Posterior cingulate gyrus (tissue), 11 donors: ENCODE measurements at regions not wholly inside any gene's neighbourhood (a gene's known extent, or its start where the extent isn't known, plus 50 kb on each side); places are given as distances from the start of the nearest gene placed in this dataset.
"Not testable (repeated sequence)": the region's sequence is repeated elsewhere in the genome, so short reads cannot be mapped to it uniquely, and the experiment has no call there.

Experiments
- DNase-seq, 10 donors: peaks; one replicate each; pipeline versions ENCODE4 v3.0.0 to v3.0.0-alpha.2; 2020 to 2021; ENCODE audit warnings: mixed read lengths in 3 of 10
- intact Hi-C: fragments of 100-400 bp; cut with DNase I; formaldehyde crosslinking; loops from one replicate; pipeline ENCODE4 v1.15.1; 2023

- intact Hi-C loops = loop anchor here (10.0 kb wide), 2 partner anchors 293 to 497 kb away; partner anchors contain the start of genes SBDS, TPST1 and TYW1
- no peak for DNase-seq
These were observed 131.3 kb upstream of the KCTD7 start for GRCh38 chr7:66497346-66497745.

GRCh38 chr7:66500087-66500486 lies 128.6 kb upstream of the KCTD7 start:
- intact Hi-C loops = no loop called here
- peak in 2 of 10 donors; percentile 42 to 70 for DNase-seq

- intact Hi-C loops = no loop called here
- peak in 2 of 10 donors; percentile 1 to 47 for DNase-seq
These were observed 126.2 kb upstream of the KCTD7 start for GRCh38 chr7:66502230-66503035.

DNA sequence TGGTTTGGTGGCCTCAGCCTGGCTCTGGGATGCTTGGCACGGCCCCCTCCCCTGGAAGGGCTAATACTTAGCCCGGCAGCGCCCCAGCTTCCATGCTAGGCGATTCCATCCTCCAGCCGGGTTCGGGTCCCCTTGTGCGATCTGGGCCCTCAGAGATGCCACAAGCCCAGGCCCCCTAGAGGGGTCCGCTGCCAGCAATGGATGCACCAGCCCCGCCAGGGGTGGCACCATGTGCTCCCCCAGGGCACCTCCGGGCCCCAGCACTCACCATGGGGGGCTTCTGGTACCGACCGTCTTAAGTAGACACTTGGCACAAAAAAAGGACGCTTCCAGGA lies 125.7 kb upstream of the KCTD7 start:
- peak in 2 of 10 donors; percentile 63 to 70 for DNase-seq

DNA sequence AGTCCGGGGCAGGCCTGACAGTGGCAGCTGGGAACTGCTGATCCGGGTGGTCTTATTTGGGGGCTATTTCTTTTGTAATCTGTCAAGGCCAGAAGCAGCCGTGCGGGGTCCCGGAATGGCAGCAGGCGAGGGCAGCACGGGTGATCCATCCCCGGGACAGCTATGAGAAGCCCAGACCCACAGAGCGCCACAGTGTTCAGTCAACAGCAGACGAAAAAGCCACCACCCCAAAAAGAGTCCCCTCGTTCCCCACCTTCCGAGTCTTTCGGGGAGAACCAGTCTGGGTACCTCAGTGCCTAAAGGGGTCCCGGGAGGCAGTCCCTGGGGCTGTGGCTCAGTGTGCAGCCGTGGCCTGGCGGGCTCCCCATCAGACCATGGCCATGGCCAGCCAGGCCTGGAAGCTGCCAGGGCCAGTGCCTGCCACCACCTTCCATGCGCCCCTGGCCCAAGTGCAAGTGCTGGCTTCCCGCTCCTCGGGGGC lies 125.1 kb upstream of the KCTD7 start:
- peak in 2 of 10 donors; percentile 75 to 78 for DNase-seq
- intact Hi-C loops = no loop called here

More for the DNA sequence above, 125.7 kb upstream of the KCTD7 start:
- intact Hi-C loops = no loop called here

DNA sequence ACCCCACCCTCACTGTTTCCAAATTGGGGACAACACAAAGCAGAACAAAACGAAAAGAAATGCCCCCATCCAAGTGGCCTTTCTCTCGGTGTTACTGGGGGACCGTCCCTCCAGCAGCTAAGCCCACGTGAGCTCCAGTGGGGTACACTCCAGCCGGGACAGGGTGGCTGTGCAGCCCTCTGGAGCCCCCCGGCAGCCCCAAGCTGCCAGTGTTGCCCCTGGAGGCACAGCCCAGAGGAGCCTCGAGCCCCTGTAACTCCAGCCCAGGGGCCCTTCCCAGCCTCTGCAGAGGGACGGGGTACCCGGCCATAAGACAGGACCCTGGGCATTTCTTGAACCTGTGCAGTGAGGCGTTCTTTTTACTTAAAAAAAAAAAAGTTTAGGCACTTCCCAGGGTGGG lies 124.5 kb upstream of the KCTD7 start:
- peak in 2 of 10 donors; percentile 46 to 51 for DNase-seq
- intact Hi-C loops = no loop called here

DNA sequence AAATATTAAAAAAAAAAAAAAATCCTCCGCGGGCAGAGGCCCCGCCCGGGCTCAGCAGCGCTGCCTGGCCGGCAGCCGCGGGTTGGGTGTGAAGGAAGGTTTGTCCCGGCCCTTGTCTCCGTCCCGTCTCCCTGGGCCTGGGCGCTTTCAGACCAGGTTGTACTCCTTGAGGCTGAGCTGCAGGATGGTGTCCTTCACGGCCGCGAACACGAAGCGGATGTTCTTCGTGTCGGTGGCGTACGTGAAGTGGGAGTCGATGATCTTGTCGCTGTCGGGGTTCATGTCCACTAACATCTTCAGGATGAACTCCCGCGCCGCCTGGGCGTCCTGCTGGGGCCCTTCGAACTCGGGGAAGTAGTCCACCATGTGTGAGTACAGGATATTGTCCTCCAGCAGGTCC lies 123.7 kb upstream of the KCTD7 start:
- peak in 2 of 10 donors; percentile 78 to 81 for DNase-seq
- intact Hi-C loops = no loop called here

DNA sequence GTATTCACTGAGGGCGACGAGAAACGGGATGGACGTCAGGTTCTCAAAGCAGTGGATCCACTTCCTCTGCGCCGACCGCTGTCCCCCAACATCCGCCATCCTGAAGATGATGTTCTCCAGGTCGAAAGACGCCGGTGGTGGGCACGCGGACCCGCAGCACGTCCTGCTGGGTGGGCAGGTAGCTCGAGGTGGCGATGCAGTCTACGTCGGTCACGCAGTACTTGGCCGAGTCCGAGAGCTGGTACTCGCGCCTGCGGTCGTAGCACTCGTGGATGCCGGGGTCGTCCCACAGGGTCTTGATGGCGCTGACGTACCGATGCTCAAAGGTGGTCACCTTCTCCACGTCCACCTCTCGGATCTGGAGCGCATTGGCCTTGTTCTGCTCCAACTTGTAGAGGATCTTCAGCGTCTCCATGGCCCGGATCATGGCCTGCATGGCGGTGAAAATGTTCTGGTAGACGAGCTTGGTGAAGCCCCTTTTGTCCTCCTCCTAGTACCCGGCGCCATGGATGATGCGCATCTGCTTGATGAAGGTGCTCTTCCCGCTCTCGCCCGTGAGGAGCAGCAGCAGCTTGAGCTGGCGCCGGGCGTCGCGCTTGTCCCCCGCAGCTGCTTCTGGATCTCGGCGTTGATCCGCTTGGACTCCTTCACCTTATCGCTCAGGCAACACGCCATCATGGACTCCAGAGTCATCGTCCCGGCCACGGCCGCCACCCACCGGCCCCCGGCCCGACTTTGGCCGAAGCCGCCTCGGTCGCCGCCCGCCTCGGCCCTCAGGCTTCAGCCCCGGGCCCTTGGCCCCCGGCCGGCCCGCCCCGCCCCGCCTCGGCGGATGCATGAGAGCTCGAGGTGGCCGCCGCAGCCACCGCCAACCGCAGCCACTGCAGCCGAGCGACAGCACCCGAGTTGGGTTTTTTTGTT lies 122.9 kb upstream of the KCTD7 start:
- intact Hi-C loops = no loop called here
- DNase-seq = peak in 3 of 10 donors; percentile 27 to 82 (median 82)

DNA sequence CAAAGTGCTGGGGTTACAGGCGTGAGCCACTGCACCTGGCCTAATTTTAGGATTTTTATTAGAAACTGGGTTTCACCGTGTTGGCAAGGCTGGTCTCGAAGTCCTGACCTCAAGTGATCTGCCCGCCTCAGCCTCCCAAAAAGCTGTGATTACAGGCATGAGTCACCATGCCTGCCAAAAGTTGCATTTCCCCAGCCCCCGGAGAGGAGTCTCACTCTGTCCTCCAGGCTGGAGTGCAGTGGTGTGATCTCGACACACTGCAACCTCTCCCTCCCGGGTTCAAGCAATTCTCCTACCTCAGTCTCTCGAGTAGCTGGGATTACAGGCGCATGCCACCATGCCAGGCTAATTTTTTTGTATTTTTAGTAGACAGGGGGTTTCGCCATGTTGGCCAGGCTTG lies 122.0 kb upstream of the KCTD7 start:
- intact Hi-C loops = not testable (repeated sequence)
- DNase-seq = peak in 2 of 10 donors; percentile 38 to 62

DNA sequence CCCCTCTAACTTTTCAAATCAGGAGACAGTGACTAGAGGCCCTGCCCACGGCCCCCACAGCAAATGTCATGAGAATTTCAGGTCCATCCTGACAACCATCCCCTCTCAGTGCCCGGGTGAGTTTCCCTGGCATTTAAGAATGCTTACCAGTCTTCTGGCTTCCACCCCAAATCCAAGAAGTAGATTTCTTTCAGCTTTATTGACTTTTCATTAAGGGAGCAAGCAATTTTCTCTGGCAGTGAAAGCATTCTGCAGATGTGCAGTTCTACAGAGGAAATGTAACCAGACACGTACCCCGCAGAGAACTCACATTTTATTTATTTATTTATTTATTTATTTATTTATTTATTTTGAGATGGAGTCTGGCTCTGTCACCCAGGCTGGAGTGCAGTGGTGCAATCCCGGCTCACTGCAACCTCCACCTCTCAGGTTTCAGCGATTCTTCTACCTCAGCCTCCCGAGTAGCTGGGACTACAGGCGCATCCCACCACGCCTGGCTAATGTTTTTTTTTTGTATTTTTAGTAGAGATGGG lies 120.9 kb upstream of the KCTD7 start:
- peak in 2 of 10 donors; percentile 24 to 47 for DNase-seq
- intact Hi-C loops = no loop called here

DNA sequence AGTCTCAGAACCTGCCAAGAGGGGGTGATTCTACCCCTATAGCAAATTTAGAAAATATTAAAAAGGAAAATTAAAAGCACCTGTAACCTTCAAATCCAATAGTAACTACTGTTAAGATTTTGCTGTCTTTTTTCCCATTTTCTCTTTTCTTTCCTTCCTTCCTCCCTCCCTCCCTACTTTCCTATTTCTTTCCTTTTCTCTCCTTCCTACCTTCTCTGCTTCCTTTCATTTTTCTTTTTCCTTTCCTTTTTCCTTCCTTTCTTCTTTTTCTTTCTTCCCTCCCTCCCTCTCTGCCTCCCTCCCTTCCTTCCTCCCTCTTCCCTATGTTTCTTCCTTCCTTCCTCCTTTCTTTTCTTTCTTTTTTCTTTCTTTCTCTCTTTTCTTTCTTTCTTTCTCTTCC lies 120.2 kb upstream of the KCTD7 start:
- intact Hi-C loops = no loop called here
- no peak for DNase-seq

- intact Hi-C loops = no loop called here
These were observed 114.6 kb upstream of the KCTD7 start for GRCh38 chr7:66514050-66514449.

DNA sequence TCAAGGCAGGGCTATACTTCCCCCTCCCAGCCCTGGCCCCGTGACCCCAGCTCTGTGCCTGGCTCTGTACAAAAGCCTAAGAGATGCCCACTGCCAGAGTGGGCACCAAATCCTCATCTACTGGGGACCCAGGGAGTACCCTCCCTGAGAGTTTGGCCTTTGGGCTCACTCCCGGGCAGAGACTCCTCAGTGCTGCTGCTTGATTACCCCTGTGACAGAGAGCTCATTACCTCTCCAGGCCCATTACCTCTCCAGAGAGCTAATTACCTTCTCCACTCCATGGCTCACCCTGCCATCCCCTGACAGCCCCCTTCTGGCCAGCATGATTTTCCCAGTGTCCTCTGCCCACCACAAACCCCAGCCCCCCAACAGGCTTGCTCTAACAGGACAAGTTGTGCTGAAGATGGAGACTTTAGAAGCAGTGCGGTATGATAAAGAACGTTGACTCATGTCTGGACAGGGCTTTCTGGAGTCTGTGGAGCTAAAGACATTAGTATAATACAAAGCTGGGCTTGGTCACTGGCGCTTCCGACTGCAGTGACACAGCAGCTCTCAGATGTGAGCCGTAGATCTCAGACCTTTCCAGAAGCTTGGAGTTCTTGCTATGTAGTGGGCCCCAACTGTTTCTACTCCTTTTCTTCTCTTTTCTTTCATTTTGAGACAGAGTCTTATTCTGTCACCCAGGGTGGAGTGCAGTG lies 111.3 kb upstream of the KCTD7 start:
- peak in 1 of 10 donors; percentile 53 for DNase-seq
- intact Hi-C loops = no loop called here

More at GRCh38 chr7:66514050-66514449, 114.6 kb upstream of the KCTD7 start:
- DNase-seq = peak in 1 of 10 donors; percentile 68

- intact Hi-C loops = no loop called here
- peak in 1 of 10 donors; percentile 63 for DNase-seq
These were observed 110.5 kb upstream of the KCTD7 start for GRCh38 chr7:66518151-66518691.

GRCh38 chr7:66521675-66522074 lies 107.0 kb upstream of the KCTD7 start:
- intact Hi-C loops = no loop called here
- no peak for DNase-seq

- intact Hi-C loops = no loop called here
- DNase-seq = peak in 2 of 10 donors; percentile 32 to 61
These were observed 106.2 kb upstream of the KCTD7 start for GRCh38 chr7:66522518-66522917.

- intact Hi-C loops = no loop called here
- DNase-seq = no peak
These were observed 105.3 kb upstream of the KCTD7 start for GRCh38 chr7:66523409-66523808.

GRCh38 chr7:66524738-66525137 lies 103.9 kb upstream of the KCTD7 start:
- no peak for DNase-seq
- intact Hi-C loops = no loop called here

DNA sequence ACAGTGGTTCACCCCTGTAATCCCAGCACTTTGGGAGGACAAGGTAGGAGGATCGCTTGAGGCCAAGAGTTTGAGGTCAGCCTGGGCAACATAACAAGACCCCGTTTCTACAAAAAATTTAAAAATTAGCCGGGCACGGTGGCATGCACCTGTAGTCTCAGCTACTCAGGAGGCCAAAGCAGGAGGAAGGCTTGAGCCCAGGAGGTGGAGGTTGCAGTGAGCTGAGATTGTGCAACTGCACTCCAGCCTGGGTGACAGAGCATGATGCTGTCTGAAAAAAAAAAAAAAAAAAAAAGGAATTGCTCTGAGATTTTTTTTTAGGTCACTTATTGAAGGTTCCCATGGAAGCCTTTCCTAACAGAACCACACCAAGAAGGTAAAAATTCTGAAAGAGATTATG lies 101.9 kb upstream of the KCTD7 start:
- intact Hi-C loops, DNase-seq: not testable (repeated sequence)

- intact Hi-C loops = no loop called here
- DNase-seq = no peak
These were observed 100.0 kb upstream of the KCTD7 start for GRCh38 chr7:66528652-66529051.
